ENCODE measurements at regions not wholly inside any gene's neighbourhood (a gene's known extent, or its start where the extent isn't known, plus 50 kb on each side); places are given as distances from the start of the nearest gene placed in this dataset.
"Not testable (repeated sequence)": the region's sequence is repeated elsewhere in the genome, so short reads cannot be mapped to it uniquely, and the experiment has no call there.

GRCh38 chr4:67288964-67289363 is 256.3 kb downstream of the CENPC start:
- intact Hi-C loops (cut with DNase I; ENCODE audit: low total_unique reads), result no loop called here
- TF ChIP-seq CTCF (IDR thresholded peaks at IDR 0.05) (no peak), POLR2A (IDR thresholded peaks at IDR 0.05) (no peak)

GRCh38 chr4:67286724-67287123 is 258.6 kb downstream of the CENPC start:
- no peak overlapping the region for H3K27ac ChIP-seq
- no peaks in the 10 kb centered on the region for H3K27me3 ChIP-seq
- intact Hi-C loops (cut with DNase I; ENCODE audit: low total_unique reads), result no loop called here
- TF ChIP-seq POLR2A (IDR thresholded peaks at IDR 0.05), result no peak
- TF ChIP-seq CTCF (IDR thresholded peaks at IDR 0.05), result no peak
- H3K4me1 ChIP-seq, result no peaks in the 10 kb centered on the region
- H3K36me3 ChIP-seq, result no peaks in the 10 kb centered on the region
- H3K4me3 ChIP-seq, result no peak overlapping the region
- no peak for DNase-seq
- H3K9me3 ChIP-seq, result no peaks in the 10 kb centered on the region

More at GRCh38 chr4:67288964-67289363, 256.3 kb downstream of the CENPC start:
- no peaks in the 10 kb centered on the region for H3K9me3 ChIP-seq
- no peaks in the 10 kb centered on the region for H3K36me3 ChIP-seq
- no peaks in the 10 kb centered on the region for H3K4me1 ChIP-seq
- H3K27me3 ChIP-seq, result no peaks in the 10 kb centered on the region
- no peak overlapping the region for H3K27ac ChIP-seq
- no peak for DNase-seq
- H3K4me3 ChIP-seq, result no peak overlapping the region

GRCh38 chr4:67282749-67283148 is 262.6 kb downstream of the CENPC start:
- intact Hi-C loops (cut with DNase I; ENCODE audit: low total_unique reads), result no loop called here
- no peak for DNase-seq
- Histone ChIP-seq H3K27me3 (no peaks in the 10 kb centered on the region), H3K27ac (no peak overlapping the region), H3K4me3 (no peak overlapping the region), H3K4me1 (no peaks in the 10 kb centered on the region), H3K36me3 (no peaks in the 10 kb centered on the region), H3K9me3 (no peaks in the 10 kb centered on the region)
- TF ChIP-seq POLR2A (IDR thresholded peaks at IDR 0.05) (no peak), CTCF (IDR thresholded peaks at IDR 0.05) (no peak)

- no peak overlapping the region for H3K27ac ChIP-seq
- TF ChIP-seq POLR2A (IDR thresholded peaks at IDR 0.05) (no peak), CTCF (IDR thresholded peaks at IDR 0.05) (no peak)
- H3K9me3 ChIP-seq, result no peaks in the 10 kb centered on the region
- no peaks in the 10 kb centered on the region for H3K27me3 ChIP-seq
- DNase-seq, result no peak
- intact Hi-C loops (cut with DNase I; ENCODE audit: low total_unique reads), result no loop called here
- H3K4me1 ChIP-seq, result no peaks in the 10 kb centered on the region
- H3K36me3 ChIP-seq, result no peaks in the 10 kb centered on the region
- no peak overlapping the region for H3K4me3 ChIP-seq
These were observed 270.0 kb downstream of the CENPC start for GRCh38 chr4:67275179-67275750.

- H3K4me3 ChIP-seq; H3K36me3 ChIP-seq; H3K27ac ChIP-seq; H3K27me3 ChIP-seq; intact Hi-C loops (cut with DNase I; ENCODE audit: low total_unique reads); H3K9me3 ChIP-seq; H3K4me1 ChIP-seq; DNase-seq: not testable (repeated sequence)
These were observed 270.6 kb downstream of the CENPC start for GRCh38 chr4:67274671-67275070.

GRCh38 chr4:67273666-67274065 is 271.6 kb downstream of the CENPC start:
- Histone ChIP-seq H3K4me3 (no peak overlapping the region), H3K9me3 (no peaks in the 10 kb centered on the region), H3K27me3 (no peaks in the 10 kb centered on the region), H3K27ac (no peak overlapping the region), H3K4me1 (no peaks in the 10 kb centered on the region), H3K36me3 (no peaks in the 10 kb centered on the region)
- DNase-seq, result no peak
- intact Hi-C loops (cut with DNase I; ENCODE audit: low total_unique reads), result no loop called here
- no peak for TF ChIP-seq POLR2A (IDR thresholded peaks at IDR 0.05)

All from uterus (tissue), 3 donors.